ENCODE measurements at regions not wholly inside any gene's neighbourhood (a gene's known extent, or its start where the extent isn't known, plus 50 kb on each side); places are given as distances from the start of the nearest gene placed in this dataset.

- no peak for DNase-seq (ENCODE audit: low read depth)
- no peak overlapping the region for H3K4me3 ChIP-seq (ENCODE audit: low read depth, low read length)
These were observed 633.4 kb downstream of the PDHA2 start for GRCh38 chr4:96473246-96473645.

GRCh38 chr4:96483308-96484030, 643.6 kb downstream of the PDHA2 start:
- DNase-seq (ENCODE audit: low read depth): no peak
- no peak overlapping the region for H3K4me3 ChIP-seq (ENCODE audit: low read depth, low read length)

GRCh38 chr4:96486563-96486962, 646.7 kb downstream of the PDHA2 start:
- no peak overlapping the region for H3K4me3 ChIP-seq (ENCODE audit: low read depth, low read length)
- DNase-seq (ENCODE audit: low read depth): no peak

GRCh38 chr4:96497621-96498020, 657.7 kb downstream of the PDHA2 start:
- no peak overlapping the region for H3K4me3 ChIP-seq (ENCODE audit: low read depth, low read length)
- DNase-seq (ENCODE audit: low read depth): no peak

DNA sequence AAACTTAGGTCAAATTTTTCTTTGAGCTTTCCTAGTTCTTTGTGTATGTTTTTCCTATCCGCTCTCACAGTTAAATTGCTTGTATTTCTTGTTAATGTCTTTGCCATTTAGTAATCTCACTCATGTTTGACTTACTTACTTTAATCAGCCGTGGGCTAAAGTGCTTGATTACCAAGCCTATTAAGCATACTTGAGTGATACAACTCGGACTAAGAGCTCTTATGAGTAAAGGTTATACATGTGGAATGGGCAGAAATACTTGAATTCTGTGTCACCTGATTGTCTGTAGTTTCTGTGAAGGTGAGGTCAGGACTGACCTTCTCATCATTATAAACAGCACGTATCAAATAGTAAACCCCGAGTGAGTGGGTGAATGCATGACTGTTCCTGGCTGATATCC, 664.5 kb downstream of the PDHA2 start:
- H3K4me3 ChIP-seq (ENCODE audit: low read depth, low read length): no peak overlapping the region
- no peak for DNase-seq (ENCODE audit: low read depth)

DNA sequence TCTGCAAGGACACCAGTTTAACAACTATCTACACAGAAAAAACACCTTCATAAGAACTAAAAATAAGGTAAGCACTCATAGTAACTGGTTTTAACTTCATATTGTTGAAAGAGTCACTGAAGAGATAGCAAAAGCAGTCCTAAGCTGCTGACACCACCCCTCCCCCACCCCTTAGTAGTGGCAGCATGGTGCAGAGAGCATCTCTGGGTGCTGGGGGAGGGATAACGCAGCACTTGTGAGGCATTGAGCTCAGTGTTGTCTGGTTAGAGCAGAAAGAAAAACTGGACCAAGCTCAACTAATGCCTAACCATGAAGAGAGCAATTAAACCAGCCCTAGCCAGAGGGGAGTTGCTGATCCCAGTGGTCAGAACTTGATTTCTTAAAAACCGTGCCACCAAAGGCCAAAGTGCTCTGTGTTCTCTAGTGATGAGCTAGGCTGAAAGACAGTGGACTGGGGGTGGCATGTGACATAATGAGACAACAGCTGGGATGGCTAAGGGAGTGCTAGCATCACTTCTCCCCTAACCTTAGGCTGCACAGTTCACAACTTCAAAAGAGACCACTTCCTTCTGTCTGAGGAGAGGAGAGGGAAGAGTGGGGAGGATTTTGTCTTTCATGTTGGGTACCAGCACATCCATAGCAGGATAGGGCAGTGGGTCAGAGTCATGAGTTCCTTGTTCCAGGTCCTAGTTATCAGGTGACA, 669.3 kb downstream of the PDHA2 start:
- H3K4me3 ChIP-seq (ENCODE audit: low read depth, low read length): no peak overlapping the region
- DNase-seq (ENCODE audit: low read depth): no peak

DNA sequence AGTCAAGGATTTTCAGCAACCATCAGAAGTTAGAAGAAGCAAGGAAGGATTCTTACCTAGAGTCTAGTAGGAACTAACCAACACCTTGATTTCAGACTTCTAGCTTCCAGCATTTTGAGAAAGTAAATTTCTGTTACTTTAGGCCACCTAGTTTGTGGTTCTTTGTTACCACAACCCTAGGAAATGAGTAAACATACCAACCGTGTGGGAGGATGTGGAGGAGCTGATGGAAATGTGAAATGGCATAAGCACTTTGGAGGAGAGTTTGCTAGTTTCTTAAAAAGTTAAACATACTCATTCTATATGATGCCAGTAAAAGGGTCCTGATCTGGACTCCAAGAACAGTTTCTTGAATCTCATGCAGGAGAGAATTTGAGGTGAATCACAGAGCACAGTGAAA, 679.4 kb downstream of the PDHA2 start:
- no peak overlapping the region for H3K4me3 ChIP-seq (ENCODE audit: low read depth, low read length)
- DNase-seq (ENCODE audit: low read depth): no peak

- H3K4me3 ChIP-seq (ENCODE audit: low read depth, low read length): no peak overlapping the region
- no peak for DNase-seq (ENCODE audit: low read depth)
These were observed 681.2 kb downstream of the PDHA2 start for GRCh38 chr4:96521046-96521536.

DNA sequence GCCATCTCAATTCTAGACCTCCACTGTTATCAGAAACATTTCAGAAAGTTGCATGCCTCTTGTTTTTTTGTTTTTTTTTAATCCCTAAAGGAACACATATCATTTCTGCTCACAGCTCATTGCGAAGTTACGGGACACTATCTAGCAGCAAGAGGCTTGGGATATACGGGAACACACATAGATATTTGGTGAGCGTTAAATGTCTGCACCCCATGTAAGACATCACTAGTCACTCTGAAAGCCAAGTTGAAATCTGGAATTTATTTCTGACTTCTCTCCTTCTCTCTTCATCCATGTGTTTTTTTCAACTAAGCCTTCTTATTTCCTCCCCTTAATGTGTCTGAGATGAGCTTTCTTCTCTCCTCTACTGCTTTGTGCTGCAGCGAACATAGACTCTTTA, 683.7 kb downstream of the PDHA2 start:
- H3K4me3 ChIP-seq (ENCODE audit: low read depth, low read length): no peak overlapping the region
- DNase-seq (ENCODE audit: low read depth): no peak

GRCh38 chr4:96524311-96524875, 684.5 kb downstream of the PDHA2 start:
- no peak for DNase-seq (ENCODE audit: low read depth)
- H3K4me3 ChIP-seq (ENCODE audit: low read depth, low read length): no peak overlapping the region

- no peak for DNase-seq (ENCODE audit: low read depth)
These were observed 686.0 kb downstream of the PDHA2 start for GRCh38 chr4:96525898-96526297.

DNA sequence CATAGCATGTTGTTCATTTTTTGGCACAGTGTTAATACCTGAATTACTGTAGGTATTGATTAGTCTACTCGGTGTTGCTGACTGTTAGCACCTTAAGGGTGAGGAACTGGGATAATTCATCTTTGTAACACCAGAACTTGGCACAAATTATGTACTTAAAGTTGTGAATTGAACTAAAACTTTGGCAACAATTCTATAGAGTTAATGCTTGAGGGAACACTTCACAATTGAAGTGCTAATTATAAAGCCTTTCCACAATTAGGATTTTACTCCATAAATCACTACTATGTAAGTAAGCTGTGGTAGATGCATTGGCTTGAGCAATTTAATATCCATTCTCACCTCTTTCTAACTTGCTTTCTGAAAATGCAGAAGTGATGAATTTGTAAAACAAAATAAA, 686.7 kb downstream of the PDHA2 start:
- H3K4me3 ChIP-seq (ENCODE audit: low read depth, low read length): no peak overlapping the region
- DNase-seq (ENCODE audit: low read depth): no peak

More at GRCh38 chr4:96525898-96526297, 686.0 kb downstream of the PDHA2 start:
- H3K4me3 ChIP-seq (ENCODE audit: low read depth, low read length): no peak overlapping the region

- no peak overlapping the region for H3K4me3 ChIP-seq (ENCODE audit: low read depth, low read length)
- DNase-seq (ENCODE audit: low read depth): no peak
These were observed 691.9 kb downstream of the PDHA2 start for GRCh38 chr4:96531836-96532235.

DNA sequence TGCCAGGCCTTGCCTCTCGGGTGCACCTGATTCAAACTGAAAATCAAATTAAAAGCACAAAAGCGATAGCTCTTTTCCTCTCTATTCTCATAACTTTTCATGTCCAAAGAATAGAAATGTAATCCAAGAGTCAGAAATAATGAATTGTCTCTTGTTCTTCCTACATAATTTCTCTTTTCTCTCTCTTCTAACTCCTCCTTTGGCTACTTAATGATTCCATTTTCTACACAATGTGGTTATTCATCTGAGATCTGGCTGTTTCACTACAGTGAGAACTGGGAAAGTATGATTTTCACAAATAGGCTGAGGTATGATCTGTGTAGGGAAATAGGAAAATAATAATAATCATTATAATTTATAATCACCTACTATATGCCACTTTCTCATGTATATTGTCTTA, 703.5 kb downstream of the PDHA2 start:
- H3K4me3 ChIP-seq (ENCODE audit: low read depth, low read length): no peak overlapping the region
- DNase-seq (ENCODE audit: low read depth): no peak

DNA sequence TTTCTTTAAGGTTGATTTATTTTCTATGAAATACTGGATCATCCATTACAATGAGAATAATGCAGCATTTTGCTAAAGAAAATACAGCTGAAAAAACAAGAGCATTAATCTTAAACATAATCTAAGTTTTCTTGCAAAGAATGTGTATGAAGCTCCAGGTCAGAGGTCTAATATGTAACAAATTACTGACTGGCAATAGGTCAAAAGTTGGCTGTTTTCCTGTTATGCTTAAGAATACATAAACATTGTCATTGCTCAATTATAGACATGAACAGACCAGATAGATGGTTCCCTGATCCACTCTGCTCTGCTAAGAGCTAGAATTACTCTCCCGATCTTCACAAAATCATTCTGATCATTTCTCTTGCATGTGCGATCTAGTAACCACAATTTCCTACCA, 718.6 kb downstream of the PDHA2 start:
- no peak for DNase-seq (ENCODE audit: low read depth)
- no peak overlapping the region for H3K4me3 ChIP-seq (ENCODE audit: low read depth, low read length)

GRCh38 chr4:96566755-96567154, 726.9 kb downstream of the PDHA2 start:
- DNase-seq (ENCODE audit: low read depth): no peak
- H3K4me3 ChIP-seq (ENCODE audit: low read depth, low read length): no peak overlapping the region

- no peak overlapping the region for H3K4me3 ChIP-seq (ENCODE audit: low read depth, low read length)
- DNase-seq (ENCODE audit: low read depth): no peak
These were observed 745.4 kb downstream of the PDHA2 start for GRCh38 chr4:96585304-96585703.

GRCh38 chr4:96593422-96593821, 753.5 kb downstream of the PDHA2 start:
- DNase-seq (ENCODE audit: low read depth): no peak
- H3K4me3 ChIP-seq (ENCODE audit: low read depth, low read length): no peak overlapping the region

GRCh38 chr4:96598465-96598864, 758.6 kb downstream of the PDHA2 start:
- DNase-seq (ENCODE audit: low read depth): no peak
- no peak overlapping the region for H3K4me3 ChIP-seq (ENCODE audit: low read depth, low read length)

GRCh38 chr4:96599752-96600151, 759.9 kb downstream of the PDHA2 start:
- DNase-seq (ENCODE audit: low read depth): no peak

DNA sequence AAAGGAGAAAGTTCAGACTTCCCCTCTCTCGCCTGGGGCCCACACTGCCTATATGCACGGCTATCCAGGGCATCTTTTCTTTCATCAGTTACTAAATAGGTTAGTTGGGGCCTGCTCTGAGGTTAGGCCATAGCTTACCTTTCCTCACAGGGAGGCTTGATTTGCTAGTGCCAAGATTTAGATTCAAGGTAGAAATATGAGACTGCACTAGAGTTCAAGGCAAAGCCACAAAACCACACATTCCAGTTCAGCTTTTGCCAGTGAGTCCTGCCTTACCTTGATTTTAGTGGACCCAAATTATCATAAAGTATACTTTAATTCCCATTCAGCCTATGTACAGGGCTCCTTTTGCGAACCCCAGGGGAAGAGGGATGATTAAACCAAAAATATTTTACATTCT, 762.8 kb downstream of the PDHA2 start:
- no peak overlapping the region for H3K4me3 ChIP-seq (ENCODE audit: low read depth, low read length)
- DNase-seq (ENCODE audit: low read depth): no peak

More at GRCh38 chr4:96599752-96600151, 759.9 kb downstream of the PDHA2 start:
- no peak overlapping the region for H3K4me3 ChIP-seq (ENCODE audit: low read depth, low read length)

Measured in skeletal muscle cell (primary cell).